ENCODE measurements at regions not wholly inside any gene's neighbourhood (a gene's known extent, or its start where the extent isn't known, plus 50 kb on each side); places are given as distances from the start of the nearest gene placed in this dataset.

- no peak for DNase-seq
- Histone ChIP-seq H3K27ac (replicated peaks) (no peak overlapping the region), H3K4me3 (no peak overlapping the region), H3K9me3 (replicated peaks) (peaks cover 6% of the 10 kb centered on the region), H3K27me3 (ENCODE audit: low read depth) (no peaks in the 10 kb centered on the region), H3K36me3 (no peaks in the 10 kb centered on the region), H3K4me1 (no peaks in the 10 kb centered on the region)
- intact Hi-C loops (cut with micrococcal nuclease): no loop called here
- TF ChIP-seq CTCF (IDR thresholded peaks at IDR 0.05; ENCODE audit: borderline replicate concordance): no peak
Measured at GRCh38 chr4:115360431-115360830, 247.0 kb upstream of the NDST4 start.

- intact Hi-C loops (cut with micrococcal nuclease): no loop called here
- DNase-seq: no peak
- no peak for TF ChIP-seq CTCF (IDR thresholded peaks at IDR 0.05; ENCODE audit: borderline replicate concordance)
- Histone ChIP-seq H3K9me3 (replicated peaks) (peaks cover 33% of the 10 kb centered on the region), H3K4me1 (no peaks in the 10 kb centered on the region), H3K27ac (replicated peaks) (no peak overlapping the region), H3K27me3 (ENCODE audit: low read depth) (no peaks in the 10 kb centered on the region), H3K4me3 (no peak overlapping the region), H3K36me3 (no peaks in the 10 kb centered on the region)
Measured at GRCh38 chr4:115357776-115358175, 244.4 kb upstream of the NDST4 start.

GRCh38 chr4:115356176-115356575 is 242.8 kb upstream of the NDST4 start:
- Histone ChIP-seq H3K9me3 (replicated peaks) (peaks cover 47% of the 10 kb centered on the region), H3K27me3 (ENCODE audit: low read depth) (no peaks in the 10 kb centered on the region), H3K4me3 (no peak overlapping the region), H3K36me3 (no peaks in the 10 kb centered on the region), H3K27ac (replicated peaks) (no peak overlapping the region), H3K4me1 (no peaks in the 10 kb centered on the region)
- TF ChIP-seq CTCF (IDR thresholded peaks at IDR 0.05; ENCODE audit: borderline replicate concordance): no peak
- DNase-seq: no peak
- intact Hi-C loops (cut with micrococcal nuclease): no loop called here

GRCh38 chr4:115355329-115355728 is 241.9 kb upstream of the NDST4 start:
- no peak for TF ChIP-seq CTCF (IDR thresholded peaks at IDR 0.05; ENCODE audit: borderline replicate concordance)
- intact Hi-C loops (cut with micrococcal nuclease): no loop called here
- Histone ChIP-seq H3K27ac (replicated peaks) (no peak overlapping the region), H3K36me3 (no peaks in the 10 kb centered on the region), H3K4me3 (no peak overlapping the region), H3K9me3 (replicated peaks) (peaks cover 55% of the 10 kb centered on the region), H3K27me3 (ENCODE audit: low read depth) (no peaks in the 10 kb centered on the region), H3K4me1 (no peaks in the 10 kb centered on the region)
- no peak for DNase-seq

- H3K27me3 ChIP-seq (ENCODE audit: low read depth): no peaks in the 10 kb centered on the region
- no peak for DNase-seq
- H3K9me3 ChIP-seq (replicated peaks): peaks cover 56% of the 10 kb centered on the region
- intact Hi-C loops (cut with micrococcal nuclease): no loop called here
- no peaks in the 10 kb centered on the region for H3K36me3 ChIP-seq
- H3K4me3 ChIP-seq: no peak overlapping the region
- no peaks in the 10 kb centered on the region for H3K4me1 ChIP-seq
- H3K27ac ChIP-seq (replicated peaks): no peak overlapping the region
- TF ChIP-seq CTCF (IDR thresholded peaks at IDR 0.05; ENCODE audit: borderline replicate concordance): no peak
Measured at GRCh38 chr4:115353370-115353769, 239.9 kb upstream of the NDST4 start.

- Histone ChIP-seq H3K27me3 (ENCODE audit: low read depth) (no peaks in the 10 kb centered on the region), H3K4me3 (no peak overlapping the region), H3K9me3 (replicated peaks) (peaks cover 6% of the 10 kb centered on the region), H3K36me3 (no peaks in the 10 kb centered on the region), H3K4me1 (no peaks in the 10 kb centered on the region), H3K27ac (replicated peaks) (no peak overlapping the region)
- no peak for TF ChIP-seq CTCF (IDR thresholded peaks at IDR 0.05; ENCODE audit: borderline replicate concordance)
- intact Hi-C loops (cut with micrococcal nuclease): no loop called here
- DNase-seq: no peak
Measured at GRCh38 chr4:115343171-115343570, 229.8 kb upstream of the NDST4 start.

Data from left ventricle myocardium inferior (tissue), 1 donor.